ENCODE measurements at regions not wholly inside any gene's neighbourhood (a gene's known extent, or its start where the extent isn't known, plus 50 kb on each side); places are given as distances from the start of the nearest gene placed in this dataset.

DNA sequence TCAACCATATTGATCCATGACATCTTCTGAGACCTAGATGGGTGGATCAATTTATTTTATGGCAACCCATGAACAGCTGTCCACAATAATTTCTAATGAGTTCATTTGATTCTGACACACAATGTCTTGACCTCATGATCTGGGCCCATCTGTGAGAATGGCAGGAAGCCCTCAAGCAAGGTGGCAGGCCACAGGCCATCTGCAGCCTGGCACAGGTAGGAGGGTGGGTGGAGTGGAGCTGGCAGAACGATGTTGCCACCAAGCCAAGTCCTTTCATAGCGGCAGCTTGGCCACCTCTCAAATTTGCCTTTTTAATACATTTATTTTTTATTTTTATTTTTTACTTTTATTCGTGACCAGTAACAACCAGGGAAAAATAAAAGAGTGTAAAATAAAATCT lies 1181.6 kb upstream of the SORCS1 start:
- Histone ChIP-seq H3K9me2 (replicated peaks; ENCODE audit: insufficient read depth, low read length) (no peaks in the 10 kb centered on the region), H3K79me2 (ENCODE audit: insufficient read depth, low read length) (no peaks in the 10 kb centered on the region), H4K20me1 (ENCODE audit: low read depth, low read length) (no peaks in the 10 kb centered on the region), H3K27me3 (ENCODE audit: low read length) (no peaks in the 10 kb centered on the region), H3K4me2 (ENCODE audit: low read depth, low read length, poor library complexity, severe bottlenecking) (no peak overlapping the region), H2AFZ (ENCODE audit: low read depth, low read length, severe bottlenecking) (no peak overlapping the region), H3K4me3 (ENCODE audit: insufficient read depth, low read length, poor library complexity, severe bottlenecking) (no peak overlapping the region), H3K36me3 (ENCODE audit: low read length) (no peaks in the 10 kb centered on the region), H3K9ac (ENCODE audit: low read length) (no peak overlapping the region), H3K9me3 (ENCODE audit: insufficient read depth, low read length) (no peaks in the 10 kb centered on the region), H3K27ac (ENCODE audit: low read depth, low read length) (no peak overlapping the region), H3F3A (ENCODE audit: insufficient read depth) (no peaks in the 10 kb centered on the region)
- TF ChIP-seq CTCF (IDR thresholded peaks at IDR 0.05; ENCODE audit: insufficient read depth, low read length, poor library complexity, severe bottlenecking) = no peak
- TF ChIP-seq EZH2phosphoT487 (conservative IDR thresholded peaks at IDR 0.05; ENCODE audit: low read length) = no peak

GRCh38 chr10:108338146-108338545 lies 1173.6 kb upstream of the SORCS1 start:
- TF ChIP-seq CTCF (IDR thresholded peaks at IDR 0.05; ENCODE audit: insufficient read depth, low read length, poor library complexity, severe bottlenecking) (no peak), EZH2phosphoT487 (conservative IDR thresholded peaks at IDR 0.05; ENCODE audit: low read length) (no peak)
- Histone ChIP-seq H4K20me1 (ENCODE audit: low read depth, low read length) (no peaks in the 10 kb centered on the region), H3K27ac (ENCODE audit: low read depth, low read length) (no peak overlapping the region), H3K4me3 (ENCODE audit: insufficient read depth, low read length, poor library complexity, severe bottlenecking) (no peak overlapping the region), H3K4me2 (ENCODE audit: low read depth, low read length, poor library complexity, severe bottlenecking) (no peak overlapping the region), H3K27me3 (ENCODE audit: low read length) (no peaks in the 10 kb centered on the region), H3K79me2 (ENCODE audit: insufficient read depth, low read length) (no peaks in the 10 kb centered on the region), H3K9me2 (replicated peaks; ENCODE audit: insufficient read depth, low read length) (no peaks in the 10 kb centered on the region), H3K36me3 (ENCODE audit: low read length) (no peaks in the 10 kb centered on the region), H3F3A (ENCODE audit: insufficient read depth) (no peaks in the 10 kb centered on the region), H3K9me3 (ENCODE audit: insufficient read depth, low read length) (no peaks in the 10 kb centered on the region), H2AFZ (ENCODE audit: low read depth, low read length, severe bottlenecking) (no peak overlapping the region), H3K9ac (ENCODE audit: low read length) (no peak overlapping the region)

- no peaks in the 10 kb centered on the region for H3K79me2 ChIP-seq (ENCODE audit: insufficient read depth, low read length)
- H3K4me3 ChIP-seq (ENCODE audit: insufficient read depth, low read length, poor library complexity, severe bottlenecking) = no peak overlapping the region
These were observed 1172.3 kb upstream of the SORCS1 start for GRCh38 chr10:108336836-108337235.

More at GRCh38 chr10:108336836-108337235, 1172.3 kb upstream of the SORCS1 start:
- Histone ChIP-seq H2AFZ (ENCODE audit: low read depth, low read length, severe bottlenecking) (no peak overlapping the region), H3K36me3 (ENCODE audit: low read length) (no peaks in the 10 kb centered on the region), H3F3A (ENCODE audit: insufficient read depth) (no peaks in the 10 kb centered on the region), H3K27ac (ENCODE audit: low read depth, low read length) (no peak overlapping the region), H3K9me3 (ENCODE audit: insufficient read depth, low read length) (no peaks in the 10 kb centered on the region), H3K27me3 (ENCODE audit: low read length) (no peaks in the 10 kb centered on the region), H4K20me1 (ENCODE audit: low read depth, low read length) (no peaks in the 10 kb centered on the region), H3K4me2 (ENCODE audit: low read depth, low read length, poor library complexity, severe bottlenecking) (no peak overlapping the region), H3K9ac (ENCODE audit: low read length) (no peak overlapping the region), H3K9me2 (replicated peaks; ENCODE audit: insufficient read depth, low read length) (no peaks in the 10 kb centered on the region)
- TF ChIP-seq CTCF (IDR thresholded peaks at IDR 0.05; ENCODE audit: insufficient read depth, low read length, poor library complexity, severe bottlenecking) = no peak
- TF ChIP-seq EZH2phosphoT487 (conservative IDR thresholded peaks at IDR 0.05; ENCODE audit: low read length) = no peak
